DOHH2 (cell line): ENCODE measurements at regions not wholly inside any gene's neighbourhood (a gene's known extent, or its start where the extent isn't known, plus 50 kb on each side); places are given as distances from the start of the nearest gene placed in this dataset.

ENCODE experiments used
- H3F3A ChIP-seq: fragments of 200-600 bp; sonication (generic), shearing (Covaris generic); 2 replicates; pipeline ENCODE4 v1.6.0; 2016; ENCODE audit warnings: antibody characterized with exemption, mild to moderate bottlenecking; ENCODE audit not compliant: control insufficient read depth, insufficient read depth
- H3K27ac ChIP-seq: fragments of 200-600 bp; sonication (generic); 2 replicates; pipeline ENCODE4 v1.5.1; 2014; ENCODE audit warnings: low read depth, mild to moderate bottlenecking, low read length, moderate library complexity
- H3K27me3 ChIP-seq: fragments of 200-600 bp; sonication (generic); 2 replicates; pipeline ENCODE4 v1.6.1; 2014; ENCODE audit warnings: mild to moderate bottlenecking, low read length, mixed read lengths; ENCODE audit not compliant: control insufficient read depth
- H3K36me3 ChIP-seq: fragments of 200-600 bp; sonication (generic); 2 replicates; pipeline ENCODE4 v1.6.1; 2014; ENCODE audit warnings: mild to moderate bottlenecking, low read length, moderate library complexity, mixed read lengths; ENCODE audit not compliant: control insufficient read depth
- H3K4me1 ChIP-seq: fragments of 200-600 bp; sonication (generic); 2 replicates; pipeline ENCODE4 v1.6.1; 2014; ENCODE audit warnings: mild to moderate bottlenecking, low read length, mixed read lengths; ENCODE audit not compliant: control insufficient read depth
- H3K4me2 ChIP-seq: fragments of 200-600 bp; sonication (generic); 2 replicates; pipeline ENCODE4 v1.6.0; 2014; ENCODE audit warnings: mild to moderate bottlenecking, low read length, moderate library complexity
- H3K4me3 ChIP-seq: fragments of 200-600 bp; sonication (generic); 2 replicates; pipeline ENCODE4 v1.5.1; 2014; ENCODE audit warnings: mild to moderate bottlenecking, low read length, mixed read lengths
- H3K79me2 ChIP-seq: fragments of 200-600 bp; sonication (generic); 2 replicates; pipeline ENCODE4 v1.6.1; 2014; ENCODE audit warnings: mild to moderate bottlenecking, low read length, mixed read lengths; ENCODE audit not compliant: control insufficient read depth
- H3K9me2 ChIP-seq: fragments of 200-600 bp; sonication (generic); replicated peaks from 2 replicates; pipeline ENCODE4 v1.6.1; 2014; ENCODE audit warnings: mild to moderate bottlenecking, low read length, mixed read lengths; ENCODE audit not compliant: control insufficient read depth
- H3K9me3 ChIP-seq: fragments of 200-600 bp; sonication (generic); 2 replicates; pipeline ENCODE4 v1.6.1; 2014; ENCODE audit warnings: antibody characterized with exemption, low read length, mixed read lengths; ENCODE audit not compliant: control insufficient read depth, insufficient read depth
- H4K20me1 ChIP-seq: fragments of 200-600 bp; sonication (generic); 2 replicates; pipeline ENCODE4 v1.6.0; 2014; ENCODE audit warnings: low read depth, mild to moderate bottlenecking, antibody characterized with exemption, low read length, moderate library complexity; ENCODE audit not compliant: control insufficient read depth, insufficient read depth
- EZH2phosphoT487 ChIP-seq: fragments of 200-600 bp; sonication (generic); IDR thresholded peaks from 2 replicates; pipeline ENCODE4 v1.6.1; 2017; ENCODE audit warnings: borderline replicate concordance, mild to moderate bottlenecking, antibody characterized with exemption, low read length, moderate library complexity, mixed read lengths
- TF ChIP-seq, protein P1 (sequence below): fragments of 200-600 bp; sonication (generic); IDR thresholded peaks from one replicate; pipeline ENCODE4 v1.5.1; 2014; ENCODE audit warnings: antibody characterized with exemption, mild to moderate bottlenecking, low read depth, low read length; ENCODE audit not compliant: poor library complexity, severe bottlenecking

GRCh38 chr6:148042536-148042935, 300.1 kb upstream of the SASH1 start:
- no peaks in the 10 kb centered on the region for H4K20me1 ChIP-seq
- no peaks in the 10 kb centered on the region for H3K36me3 ChIP-seq
- H3F3A ChIP-seq: no peaks in the 10 kb centered on the region
- H3K27me3 ChIP-seq: no peaks in the 10 kb centered on the region
- H3K79me2 ChIP-seq: no peaks in the 10 kb centered on the region
- no peak overlapping the region for H3K4me3 ChIP-seq
- no peak overlapping the region for H3K27ac ChIP-seq
- TF ChIP-seq EZH2phosphoT487: no peak
- TF ChIP-seq, protein P1, sequence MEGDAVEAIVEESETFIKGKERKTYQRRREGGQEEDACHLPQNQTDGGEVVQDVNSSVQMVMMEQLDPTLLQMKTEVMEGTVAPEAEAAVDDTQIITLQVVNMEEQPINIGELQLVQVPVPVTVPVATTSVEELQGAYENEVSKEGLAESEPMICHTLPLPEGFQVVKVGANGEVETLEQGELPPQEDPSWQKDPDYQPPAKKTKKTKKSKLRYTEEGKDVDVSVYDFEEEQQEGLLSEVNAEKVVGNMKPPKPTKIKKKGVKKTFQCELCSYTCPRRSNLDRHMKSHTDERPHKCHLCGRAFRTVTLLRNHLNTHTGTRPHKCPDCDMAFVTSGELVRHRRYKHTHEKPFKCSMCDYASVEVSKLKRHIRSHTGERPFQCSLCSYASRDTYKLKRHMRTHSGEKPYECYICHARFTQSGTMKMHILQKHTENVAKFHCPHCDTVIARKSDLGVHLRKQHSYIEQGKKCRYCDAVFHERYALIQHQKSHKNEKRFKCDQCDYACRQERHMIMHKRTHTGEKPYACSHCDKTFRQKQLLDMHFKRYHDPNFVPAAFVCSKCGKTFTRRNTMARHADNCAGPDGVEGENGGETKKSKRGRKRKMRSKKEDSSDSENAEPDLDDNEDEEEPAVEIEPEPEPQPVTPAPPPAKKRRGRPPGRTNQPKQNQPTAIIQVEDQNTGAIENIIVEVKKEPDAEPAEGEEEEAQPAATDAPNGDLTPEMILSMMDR: no peak
- H3K4me2 ChIP-seq: no peak overlapping the region
- no peaks in the 10 kb centered on the region for H3K9me3 ChIP-seq
- no peaks in the 10 kb centered on the region for H3K9me2 ChIP-seq
- no peaks in the 10 kb centered on the region for H3K4me1 ChIP-seq

DNA sequence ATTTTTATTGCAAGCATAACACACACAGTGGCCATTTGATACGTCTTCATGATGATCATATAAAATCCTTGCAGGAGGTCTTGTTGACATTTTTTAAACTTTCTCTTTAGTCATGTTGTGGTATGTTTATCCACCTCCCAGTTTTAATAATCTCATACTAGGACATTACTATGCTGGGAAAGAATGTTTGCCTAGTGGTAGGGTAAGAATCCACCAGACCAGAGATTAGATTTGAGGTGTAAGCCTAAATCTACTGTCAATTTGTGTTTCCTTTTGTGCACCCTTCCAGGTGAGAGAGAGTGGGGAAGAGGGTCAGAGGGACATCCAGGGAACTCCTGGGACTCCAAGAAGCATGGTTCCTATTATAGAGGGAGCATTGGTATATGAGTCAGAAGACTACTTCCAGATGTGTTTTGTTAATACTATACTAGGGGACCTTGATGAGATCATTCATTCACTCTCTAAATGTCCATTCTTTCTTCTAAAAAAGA, 298.3 kb upstream of the SASH1 start:
- Histone ChIP-seq H3K36me3 (no peaks in the 10 kb centered on the region), H3K4me1 (no peaks in the 10 kb centered on the region), H3K9me3 (no peaks in the 10 kb centered on the region), H3K4me2 (no peak overlapping the region), H3K9me2 (no peaks in the 10 kb centered on the region), H3F3A (no peaks in the 10 kb centered on the region), H3K4me3 (no peak overlapping the region), H4K20me1 (no peaks in the 10 kb centered on the region), H3K27ac (no peak overlapping the region), H3K79me2 (no peaks in the 10 kb centered on the region), H3K27me3 (no peaks in the 10 kb centered on the region)
- no peak for TF ChIP-seq EZH2phosphoT487
- TF ChIP-seq, protein P1: no peak

- Histone ChIP-seq H3K9me2 (no peaks in the 10 kb centered on the region), H3K4me1 (no peaks in the 10 kb centered on the region), H3K9me3 (no peaks in the 10 kb centered on the region), H3K4me2 (no peak overlapping the region), H3K4me3 (no peak overlapping the region), H3F3A (no peaks in the 10 kb centered on the region), H3K27ac (no peak overlapping the region), H4K20me1 (no peaks in the 10 kb centered on the region), H3K36me3 (no peaks in the 10 kb centered on the region), H3K79me2 (no peaks in the 10 kb centered on the region), H3K27me3 (no peaks in the 10 kb centered on the region)
- no peak for TF ChIP-seq EZH2phosphoT487
- TF ChIP-seq, protein P1: no peak
Observed at GRCh38 chr6:148044921-148045320, 297.7 kb upstream of the SASH1 start.

- Histone ChIP-seq H3K4me3 (no peak overlapping the region), H4K20me1 (no peaks in the 10 kb centered on the region), H3F3A (no peaks in the 10 kb centered on the region), H3K4me2 (no peak overlapping the region), H3K79me2 (no peaks in the 10 kb centered on the region), H3K36me3 (no peaks in the 10 kb centered on the region), H3K9me2 (no peaks in the 10 kb centered on the region), H3K9me3 (no peaks in the 10 kb centered on the region), H3K4me1 (no peaks in the 10 kb centered on the region), H3K27me3 (no peaks in the 10 kb centered on the region), H3K27ac (no peak overlapping the region)
- TF ChIP-seq, protein P1: no peak
- no peak for TF ChIP-seq EZH2phosphoT487
Observed at GRCh38 chr6:148053209-148053608, 289.4 kb upstream of the SASH1 start.
